Smooth muscle cell (in vitro differentiated cells): ENCODE measurements at regions not wholly inside any gene's neighbourhood (a gene's known extent, or its start where the extent isn't known, plus 50 kb on each side); places are given as distances from the start of the nearest gene placed in this dataset.

Experiments
- DNase-seq: peaks from one replicate; lab custom pipeline; 2025; ENCODE audit not compliant: unreplicated experiment; lab: John Stamatoyannopoulos, UW
- H2AFZ ChIP-seq: fragments of 200-600 bp; sonication (generic); 2 replicates; pipeline ENCODE4 v1.6.0; 2016; ENCODE audit warnings: antibody characterized with exemption, low read depth, mild to moderate bottlenecking
- H3F3A ChIP-seq: fragments of 200-600 bp; sonication (generic); 2 replicates; pipeline ENCODE4 v1.6.0; 2017; ENCODE audit warnings: antibody characterized with exemption, low read depth
- H3K27ac ChIP-seq: fragments of 200-600 bp; sonication (generic); 2 replicates; pipeline ENCODE4 v1.5.1; 2016; ENCODE audit warnings: low read depth, mild to moderate bottlenecking
- H3K27me3 ChIP-seq: fragments of 200-600 bp; sonication (generic); 2 replicates; pipeline ENCODE4 v1.6.1; 2016; ENCODE audit warnings: low read depth, mild to moderate bottlenecking
- H3K36me3 ChIP-seq: fragments of 200-600 bp; sonication (generic); 2 replicates; pipeline ENCODE4 v1.5.1; 2016; ENCODE audit warnings: low read depth
- H3K4me1 ChIP-seq: fragments of 200-600 bp; sonication (generic); 2 replicates; pipeline ENCODE4 v1.5.1; 2016; ENCODE audit warnings: low read depth
- H3K4me2 ChIP-seq: fragments of 200-600 bp; sonication (generic); 2 replicates; pipeline ENCODE4 v1.6.0; 2016; ENCODE audit warnings: mild to moderate bottlenecking
- H3K4me3 ChIP-seq: fragments of 200-600 bp; sonication (generic); 2 replicates; pipeline ENCODE4 v1.5.1; 2016; ENCODE audit warnings: mild to moderate bottlenecking
- H3K79me2 ChIP-seq: fragments of 200-600 bp; sonication (generic); 2 replicates; pipeline ENCODE4 v1.6.0; 2016; ENCODE audit warnings: low read depth, mild to moderate bottlenecking
- H3K9ac ChIP-seq: fragments of 200-600 bp; sonication (generic); 2 replicates; pipeline ENCODE4 v1.6.0; 2016; ENCODE audit warnings: low read depth
- H3K9me3 ChIP-seq: fragments of 200-600 bp; sonication (generic); replicated peaks from 2 replicates; pipeline ENCODE4 v1.5.1; 2016; ENCODE audit warnings: low read depth
- H4K20me1 ChIP-seq: fragments of 200-600 bp; sonication (generic); 2 replicates; pipeline ENCODE4 v1.6.0; 2016; ENCODE audit warnings: low read depth
- CTCF ChIP-seq: fragments of 200-600 bp; sonication (generic); IDR thresholded peaks from 2 replicates; pipeline ENCODE4 v1.5.1; 2017; ENCODE audit warnings: borderline replicate concordance, mild to moderate bottlenecking, antibody characterized with exemption; ENCODE audit not compliant: insufficient read depth, poor library complexity, severe bottlenecking
- WGBS: methylation state at CpG from one replicate; pipeline ENCODE4 v1.1.7; 2016; ENCODE audit warnings: low lambda C conversion rate; 5-methylcytosine and 5-hydroxymethylcytosine counted together

- Histone ChIP-seq H3F3A (peaks cover 26% of the 10 kb centered on the region), H3K79me2 (peaks cover 4% of the 10 kb centered on the region), H3K9ac (peak overlapping the region; percentile 91), H3K27ac (peak overlapping the region; percentile 99), H3K9me3 (no peaks in the 10 kb centered on the region), H2AFZ (no peak overlapping the region), H3K36me3 (no peaks in the 10 kb centered on the region), H3K4me1 (peaks cover 55% of the 10 kb centered on the region), H3K4me3 (peak overlapping the region; percentile 14), H3K4me2 (peak overlapping the region; percentile 71), H3K27me3 (no peaks in the 10 kb centered on the region), H4K20me1 (no peaks in the 10 kb centered on the region)
- TF ChIP-seq CTCF, result no peak
- DNase-seq, result no peak
- WGBS, result 38% methylated on average over 1 of the region's 1 CpG
These were observed 116.0 kb upstream of the PRICKLE2 start for GRCh38 chr3:64341296-64341695.

- Histone ChIP-seq H3K4me3 (peak overlapping the region; percentile 14), H3K9me3 (no peaks in the 10 kb centered on the region), H3K27me3 (no peaks in the 10 kb centered on the region), H3K36me3 (no peaks in the 10 kb centered on the region), H3K79me2 (peaks cover 4% of the 10 kb centered on the region), H3K9ac (peak overlapping the region; percentile 91), H3K27ac (peak overlapping the region; percentile 99), H3K4me1 (peaks cover 55% of the 10 kb centered on the region), H4K20me1 (no peaks in the 10 kb centered on the region), H3K4me2 (peak overlapping the region; percentile 71), H2AFZ (no peak overlapping the region), H3F3A (peaks cover 26% of the 10 kb centered on the region)
- no peak for TF ChIP-seq CTCF
- DNase-seq, result no peak
- WGBS, result 29% methylated on average over 11 of the region's 11 CpGs
These were observed 115.4 kb upstream of the PRICKLE2 start for GRCh38 chr3:64340641-64341101.

DNA sequence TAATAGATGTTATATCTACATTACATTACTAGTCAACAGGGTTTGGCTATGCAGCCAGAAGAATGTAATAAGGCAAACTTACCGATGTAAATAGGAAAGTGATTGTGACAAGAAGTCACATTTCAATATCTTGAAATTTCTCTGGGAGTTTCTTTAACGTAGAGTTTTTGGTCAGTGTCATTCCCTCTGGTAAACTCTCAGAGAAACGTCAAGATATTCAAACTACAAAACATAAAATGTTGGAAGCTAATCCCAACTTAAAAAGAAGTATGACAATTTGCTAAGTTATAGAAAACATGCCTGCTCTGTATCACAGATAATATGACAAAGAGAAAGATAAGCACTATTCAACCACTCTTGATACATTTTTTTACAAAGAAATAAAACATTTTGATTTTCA lies 111.2 kb upstream of the PRICKLE2 start:
- WGBS, result 68% methylated on average over 3 of the region's 3 CpGs
- no peak for TF ChIP-seq CTCF
- H3K27ac ChIP-seq, result no peak overlapping the region
- no peaks in the 10 kb centered on the region for H3K27me3 ChIP-seq
- peaks cover 16% of the 10 kb centered on the region for H3K4me1 ChIP-seq
- H2AFZ ChIP-seq, result no peak overlapping the region
- no peak overlapping the region for H3K4me3 ChIP-seq
- H3K9ac ChIP-seq, result no peak overlapping the region
- H3K36me3 ChIP-seq, result no peaks in the 10 kb centered on the region
- no peaks in the 10 kb centered on the region for H3K9me3 ChIP-seq
- peaks cover 4% of the 10 kb centered on the region for H3K79me2 ChIP-seq
- peaks cover 4% of the 10 kb centered on the region for H3F3A ChIP-seq
- no peaks in the 10 kb centered on the region for H4K20me1 ChIP-seq
- H3K4me2 ChIP-seq, result no peak overlapping the region
- DNase-seq, result no peak

DNA sequence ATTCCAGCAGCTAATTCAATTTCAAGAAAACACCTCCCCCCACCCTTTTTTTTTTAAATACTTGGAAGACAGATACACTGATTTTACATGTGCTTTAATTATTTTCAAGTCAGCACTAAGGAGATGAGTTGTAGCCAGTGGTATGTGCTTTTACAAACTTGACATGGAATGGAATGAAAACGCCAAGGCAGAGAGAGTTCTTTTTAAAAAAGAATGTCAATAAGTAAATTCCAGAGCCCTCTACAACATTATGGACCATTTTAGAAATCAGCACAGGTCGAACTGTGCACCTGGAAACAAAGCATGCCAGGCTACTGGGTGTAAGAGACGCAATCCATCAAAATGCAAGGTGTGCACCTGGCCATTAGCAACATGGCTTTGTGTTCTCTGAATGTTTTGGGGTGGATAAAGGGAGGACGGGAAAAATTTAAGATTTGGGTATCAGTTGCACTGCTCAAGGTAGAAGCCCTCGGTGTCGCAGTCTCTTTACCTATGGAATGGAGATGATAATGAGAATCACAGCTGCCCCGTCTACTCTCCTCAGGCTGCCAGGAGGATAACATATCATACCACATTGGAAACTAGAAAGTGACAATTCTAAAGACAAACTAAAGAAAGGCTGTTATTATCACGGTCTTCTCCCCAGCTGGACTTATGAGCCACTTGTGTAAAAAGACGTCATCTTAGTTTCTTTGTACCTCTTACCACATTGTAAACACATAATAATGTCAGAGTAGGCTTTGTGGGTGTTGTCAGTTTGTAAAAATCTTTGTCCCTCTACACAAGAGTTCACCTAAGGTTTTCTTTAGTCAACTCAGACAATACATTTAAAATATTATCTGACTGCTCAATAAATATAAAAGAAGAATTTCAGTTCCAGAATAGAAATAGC lies 107.4 kb upstream of the PRICKLE2 start:
- Histone ChIP-seq H3K27me3 (no peaks in the 10 kb centered on the region), H2AFZ (no peak overlapping the region), H3K4me3 (no peak overlapping the region), H3F3A (no peaks in the 10 kb centered on the region), H3K9me3 (no peaks in the 10 kb centered on the region), H3K4me1 (no peaks in the 10 kb centered on the region), H3K27ac (no peak overlapping the region), H3K79me2 (no peaks in the 10 kb centered on the region), H4K20me1 (no peaks in the 10 kb centered on the region), H3K9ac (no peak overlapping the region), H3K36me3 (no peaks in the 10 kb centered on the region), H3K4me2 (peak overlapping the region; percentile 14)
- no peak for TF ChIP-seq CTCF
- no peak for DNase-seq
- WGBS, result 64% methylated on average over 9 of the region's 9 CpGs
